HG02852 (cell line): ENCODE measurements at regions not wholly inside any gene's neighbourhood (a gene's known extent, or its start where the extent isn't known, plus 50 kb on each side); places are given as distances from the start of the nearest gene placed in this dataset.
A peak's percentile ranks its signal among the peaks of the same experiment; 100 is the strongest.

Source experiments
- ATAC-seq: cut with Tn5 transposase; IDR thresholded peaks from one replicate; pipeline ENCODE4 v1.9.1; 2021; ENCODE audit warnings: mild to moderate bottlenecking, moderate library complexity; ENCODE audit not compliant: unreplicated experiment

- no peak for ATAC-seq
Measured at GRCh38 chr18:77895250-77895649, 645.6 kb downstream of the GALR1 start.

GRCh38 chr18:77896586-77897252 lies 647.1 kb downstream of the GALR1 start:
- ATAC-seq, result no peak

- no peak for ATAC-seq
Measured at GRCh38 chr18:77897606-77898005, 648.0 kb downstream of the GALR1 start.

- ATAC-seq, result peak; percentile 100
Measured at GRCh38 chr18:77899972-77900754, 650.5 kb downstream of the GALR1 start.

GRCh38 chr18:77905011-77905410 lies 655.4 kb downstream of the GALR1 start:
- ATAC-seq, result no peak

- ATAC-seq, result no peak
Measured at GRCh38 chr18:77905449-77906055, 655.9 kb downstream of the GALR1 start.

GRCh38 chr18:77906103-77906892 lies 656.6 kb downstream of the GALR1 start:
- no peak for ATAC-seq

- no peak for ATAC-seq
Measured at GRCh38 chr18:77910347-77910746, 660.7 kb downstream of the GALR1 start.

GRCh38 chr18:77911971-77912605 lies 662.4 kb downstream of the GALR1 start:
- no peak for ATAC-seq

GRCh38 chr18:77918730-77919129 lies 669.1 kb downstream of the GALR1 start:
- ATAC-seq, result no peak

- ATAC-seq, result no peak
Measured at GRCh38 chr18:77919923-77920322, 670.3 kb downstream of the GALR1 start.

GRCh38 chr18:77935342-77935741 lies 685.7 kb downstream of the GALR1 start:
- ATAC-seq, result no peak

GRCh38 chr18:77940566-77940965 lies 690.9 kb downstream of the GALR1 start:
- no peak for ATAC-seq

- ATAC-seq, result no peak
Measured at GRCh38 chr18:77944533-77944932, 694.9 kb downstream of the GALR1 start.

GRCh38 chr18:77948567-77948966 lies 698.9 kb downstream of the GALR1 start:
- no peak for ATAC-seq

- ATAC-seq, result no peak
Measured at GRCh38 chr18:77949355-77949973, 699.8 kb downstream of the GALR1 start.

GRCh38 chr18:77959248-77959647 lies 709.6 kb downstream of the GALR1 start:
- ATAC-seq, result no peak

- ATAC-seq, result no peak
Measured at GRCh38 chr18:77960791-77961410, 711.3 kb downstream of the GALR1 start.

GRCh38 chr18:77967071-77967470 lies 717.4 kb downstream of the GALR1 start:
- ATAC-seq, result no peak

- no peak for ATAC-seq
Measured at GRCh38 chr18:77967791-77968190, 718.1 kb downstream of the GALR1 start.
